ENCODE measurements at regions not wholly inside any gene's neighbourhood (a gene's known extent, or its start where the extent isn't known, plus 50 kb on each side); places are given as distances from the start of the nearest gene placed in this dataset.

DNA sequence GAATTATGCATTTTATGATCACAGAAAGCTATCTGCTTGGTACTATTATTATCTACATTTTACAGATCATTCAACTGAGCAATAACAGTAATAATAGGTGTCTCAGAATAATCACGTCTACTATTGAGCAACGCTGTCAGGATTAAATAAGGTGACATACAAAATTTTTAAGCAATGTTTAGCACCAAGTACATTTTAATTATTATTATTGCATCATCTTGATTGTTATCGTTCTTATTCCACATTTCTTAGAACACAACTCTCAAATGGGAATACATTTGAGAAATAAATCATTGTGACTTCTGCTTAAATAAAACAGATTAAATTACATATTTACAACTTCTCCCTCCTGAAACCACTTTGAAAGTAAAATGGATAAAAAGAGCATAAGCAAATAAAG lies 1083.5 kb upstream of the ADGRL3 start:
- intact Hi-C loops (cut with micrococcal nuclease) (no loop called here), dilution Hi-C loops (cut with MboI; ENCODE audit: extremely low pct_ligation_motif_present, low sequenced_read_pairs) (no loop called here)
- ChIA-PET CTCF (no interaction called here), POLR2A (no interaction called here)
- Histone ChIP-seq H3K27me3 (ENCODE audit: control insufficient read depth in 2 of 2, insufficient read depth in 2 of 2, low read length in 2 of 2) (no peaks in the 10 kb centered on the region), H2AFZ (ENCODE audit: low read depth, low read length) (no peak overlapping the region), H3K79me2 (ENCODE audit: control insufficient read depth, insufficient read depth, low read length) (no peaks in the 10 kb centered on the region), H3K27ac (ENCODE audit: insufficient read depth, low read depth, low read length) (no peak overlapping the region), H3K9me1 (replicated peaks; ENCODE audit: control insufficient read depth, extremely low read depth, insufficient read depth, low read length) (no peaks in the 10 kb centered on the region), H3K36me3 (ENCODE audit: control insufficient read depth in 2 of 2, extremely low read depth in 1 of 2, insufficient read depth in 2 of 2, low read length in 2 of 2) (no peaks in the 10 kb centered on the region), H3K4me1 (ENCODE audit: control insufficient read depth, extremely low read depth, insufficient read depth, low read length) (no peaks in the 10 kb centered on the region), H3K9me3 (replicated peaks; ENCODE audit: control insufficient read depth, insufficient read depth, low read length) (no peaks in the 10 kb centered on the region), H4K20me1 (replicated peaks; ENCODE audit: control insufficient read depth, extremely low read depth, insufficient read depth, low read length) (no peaks in the 10 kb centered on the region), H3K9ac (replicated peaks; ENCODE audit: extremely low read depth, insufficient read depth, low read length) (no peak overlapping the region), H3K4me3 (replicated peaks in 1 of 3; ENCODE audit: insufficient read depth in 1 of 3, low read depth in 1 of 3, low read length in 3 of 3) (no peak overlapping the region), H3K4me2 (ENCODE audit: insufficient read depth, low read length) (no peak overlapping the region)
- BruUV-seq (replicated peaks): no TSS peak
- TF ChIP-seq, protein P1, sequence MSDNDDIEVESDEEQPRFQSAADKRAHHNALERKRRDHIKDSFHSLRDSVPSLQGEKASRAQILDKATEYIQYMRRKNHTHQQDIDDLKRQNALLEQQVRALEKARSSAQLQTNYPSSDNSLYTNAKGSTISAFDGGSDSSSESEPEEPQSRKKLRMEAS (IDR thresholded peaks at IDR 0.05; ENCODE audit: insufficient read depth, insufficient read length): no peak
- TF ChIP-seq POLR2AphosphoS5 (IDR thresholded peaks at IDR 0.05; ENCODE audit: insufficient read depth, low read depth, low read length) (no peak), JUN (IDR thresholded peaks at IDR 0.05; ENCODE audit: borderline replicate concordance, insufficient read depth, insufficient read length, low read depth) (no peak), GATA2 (IDR thresholded peaks at IDR 0.05; ENCODE audit: insufficient read depth, insufficient read length, low read depth, low read length) (no peak), FOS (IDR thresholded peaks at IDR 0.05; ENCODE audit: borderline replicate concordance, insufficient read depth, low read length) (no peak), POLR2A (IDR thresholded peaks at IDR 0.05; ENCODE audit: low read depth, low read length) (no peak), MYC (IDR thresholded peaks at IDR 0.05; ENCODE audit: low read depth, low read length) (no peak), EZH2 (IDR thresholded peaks at IDR 0.05; ENCODE audit: borderline replicate concordance, low read depth, low read length, severe bottlenecking) (no peak)
- TF ChIP-seq, protein P2, sequence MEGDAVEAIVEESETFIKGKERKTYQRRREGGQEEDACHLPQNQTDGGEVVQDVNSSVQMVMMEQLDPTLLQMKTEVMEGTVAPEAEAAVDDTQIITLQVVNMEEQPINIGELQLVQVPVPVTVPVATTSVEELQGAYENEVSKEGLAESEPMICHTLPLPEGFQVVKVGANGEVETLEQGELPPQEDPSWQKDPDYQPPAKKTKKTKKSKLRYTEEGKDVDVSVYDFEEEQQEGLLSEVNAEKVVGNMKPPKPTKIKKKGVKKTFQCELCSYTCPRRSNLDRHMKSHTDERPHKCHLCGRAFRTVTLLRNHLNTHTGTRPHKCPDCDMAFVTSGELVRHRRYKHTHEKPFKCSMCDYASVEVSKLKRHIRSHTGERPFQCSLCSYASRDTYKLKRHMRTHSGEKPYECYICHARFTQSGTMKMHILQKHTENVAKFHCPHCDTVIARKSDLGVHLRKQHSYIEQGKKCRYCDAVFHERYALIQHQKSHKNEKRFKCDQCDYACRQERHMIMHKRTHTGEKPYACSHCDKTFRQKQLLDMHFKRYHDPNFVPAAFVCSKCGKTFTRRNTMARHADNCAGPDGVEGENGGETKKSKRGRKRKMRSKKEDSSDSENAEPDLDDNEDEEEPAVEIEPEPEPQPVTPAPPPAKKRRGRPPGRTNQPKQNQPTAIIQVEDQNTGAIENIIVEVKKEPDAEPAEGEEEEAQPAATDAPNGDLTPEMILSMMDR (IDR thresholded peaks at IDR 0.05; ENCODE audit: extremely low read depth in 1 of 2, insufficient read depth in 1 of 2, low read depth in 1 of 2, low read length in 2 of 2): no peak
- no peak for FAIRE-seq
- DNase-seq (ENCODE audit: low read depth, low spot score): no peak
